H54 (cell line): ENCODE measurements at regions not wholly inside any gene's neighbourhood (a gene's known extent, or its start where the extent isn't known, plus 50 kb on each side); places are given as distances from the start of the nearest gene placed in this dataset.
"Not testable (repeated sequence)": the region's sequence is repeated elsewhere in the genome, so short reads cannot be mapped to it uniquely, and the experiment has no call there.

Experiments used
- DNase-seq: peaks from one replicate; pipeline ENCODE4 v3.0.0; 2011; ENCODE audit warnings: low spot score, mixed read lengths; ENCODE audit not compliant: insufficient read length
- FAIRE-seq: peaks from 3 replicates; lab custom pipeline; 2011; peaks lifted over from hg19 to GRCh38; lab: Jason Lieb, UNC
- POLR2A ChIP-seq: IDR thresholded peaks from 2 replicates; pipeline ENCODE4 v1.6.1; 2011; ENCODE audit warnings: low read depth, mild to moderate bottlenecking, low read length

GRCh38 chr7:8362723-8363369, 70.6 kb upstream of the NXPH1 start:
- DNase-seq: no peak
- no peak for FAIRE-seq
- TF ChIP-seq POLR2A: no peak

- no peak for DNase-seq
- FAIRE-seq: no peak
- no peak for TF ChIP-seq POLR2A
Observed at GRCh38 chr7:8363407-8364015, 69.9 kb upstream of the NXPH1 start.

- DNase-seq: no peak
- peak; percentile 93 for FAIRE-seq
- no peak for TF ChIP-seq POLR2A
Observed at GRCh38 chr7:8365499-8366110, 67.8 kb upstream of the NXPH1 start.

DNA sequence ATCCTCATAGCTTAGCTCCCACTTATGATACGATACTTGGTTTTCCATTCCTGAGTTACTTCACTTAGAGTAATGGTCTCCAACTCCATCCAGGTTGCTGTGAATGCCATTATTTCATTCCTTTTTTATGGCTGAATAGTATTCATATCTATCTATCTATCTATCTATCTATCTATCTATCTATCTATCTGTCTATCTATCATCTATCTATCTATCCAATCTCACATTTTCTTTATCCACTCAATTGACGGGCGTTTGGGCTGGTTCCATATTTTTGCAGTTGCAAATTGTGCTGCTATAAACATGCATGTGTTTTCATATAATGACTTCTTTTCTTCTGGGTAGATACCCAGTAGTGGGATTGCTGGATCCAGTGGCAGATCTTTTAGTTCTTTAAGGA, 65.4 kb upstream of the NXPH1 start:
- DNase-seq, FAIRE-seq: not testable (repeated sequence)

DNA sequence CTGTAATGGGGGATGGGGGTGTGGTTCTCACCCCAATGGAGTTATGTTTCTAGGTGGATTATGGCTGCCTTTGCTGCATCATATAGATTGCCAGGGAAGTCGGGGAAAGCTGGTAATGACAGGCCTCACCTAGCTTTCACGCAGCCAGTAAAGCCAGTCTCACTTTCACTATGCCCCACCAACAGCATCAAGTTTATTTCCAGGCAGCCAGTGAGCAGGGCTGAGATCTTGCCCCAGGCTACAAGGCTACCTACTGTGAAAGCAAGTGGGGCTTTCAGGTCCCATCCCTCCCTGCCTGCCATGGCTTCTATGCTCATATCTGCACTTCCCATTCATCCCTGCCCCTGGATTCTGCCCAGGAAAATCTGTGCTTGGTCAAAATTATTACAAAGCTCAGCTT, 61.7 kb upstream of the NXPH1 start:
- no peak for TF ChIP-seq POLR2A
- DNase-seq (no peak), FAIRE-seq (no peak)

GRCh38 chr7:8373851-8374250, 59.6 kb upstream of the NXPH1 start:
- no peak for TF ChIP-seq POLR2A
- no peak for DNase-seq
- no peak for FAIRE-seq

DNA sequence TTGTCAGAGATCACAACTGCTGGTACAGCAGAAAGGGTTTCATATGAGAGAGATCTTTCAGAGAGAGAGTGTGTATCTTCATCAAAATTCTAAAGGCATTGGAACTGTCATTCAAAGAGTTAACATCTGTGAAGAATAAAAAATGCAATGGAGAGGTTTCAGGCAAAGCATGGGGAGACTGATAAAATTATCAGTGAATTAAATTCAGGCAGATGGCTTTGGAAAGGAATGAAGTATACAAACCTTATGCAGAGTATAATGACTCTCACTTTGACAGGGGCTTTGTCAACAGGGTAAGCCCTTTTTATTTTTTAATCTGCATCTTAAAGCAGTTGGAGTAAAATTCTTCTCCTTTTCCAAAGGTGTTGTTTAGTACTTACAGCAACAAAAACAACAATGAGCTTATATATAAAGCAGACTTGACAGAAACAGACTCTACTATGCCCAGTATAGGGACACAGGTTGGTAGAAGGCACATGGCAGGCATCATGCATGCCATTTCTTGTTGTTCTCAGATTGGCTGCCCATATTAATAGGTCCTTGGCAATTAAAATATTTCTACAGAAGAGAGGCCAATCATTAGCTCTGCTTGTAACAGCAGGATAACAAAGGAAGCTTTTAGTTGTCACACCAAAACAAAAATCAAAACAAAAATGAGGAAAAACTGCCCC, 54.9 kb upstream of the NXPH1 start:
- TF ChIP-seq POLR2A: no peak
- FAIRE-seq (no peak), DNase-seq (no peak)

DNA sequence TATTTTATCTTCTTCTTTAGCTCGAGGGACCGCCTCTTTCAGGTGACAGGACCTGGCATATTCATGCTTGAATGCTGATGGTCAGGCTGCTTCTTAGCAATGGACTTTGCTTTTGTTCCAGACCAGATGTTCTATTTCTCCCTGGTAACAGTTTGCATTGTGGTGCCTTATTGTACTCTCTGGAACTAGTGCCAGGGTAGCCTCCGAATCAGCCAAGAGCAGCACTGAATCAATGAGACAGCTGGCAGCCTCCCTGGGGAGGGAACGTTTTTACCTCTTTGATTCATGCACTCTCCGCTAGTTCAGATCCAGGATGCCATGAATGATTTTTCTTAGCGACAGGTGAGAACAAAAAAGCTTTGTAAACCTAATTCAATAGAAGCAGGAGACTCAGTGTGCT, 54.1 kb upstream of the NXPH1 start:
- DNase-seq (no peak), FAIRE-seq (no peak)
- TF ChIP-seq POLR2A: no peak

DNA sequence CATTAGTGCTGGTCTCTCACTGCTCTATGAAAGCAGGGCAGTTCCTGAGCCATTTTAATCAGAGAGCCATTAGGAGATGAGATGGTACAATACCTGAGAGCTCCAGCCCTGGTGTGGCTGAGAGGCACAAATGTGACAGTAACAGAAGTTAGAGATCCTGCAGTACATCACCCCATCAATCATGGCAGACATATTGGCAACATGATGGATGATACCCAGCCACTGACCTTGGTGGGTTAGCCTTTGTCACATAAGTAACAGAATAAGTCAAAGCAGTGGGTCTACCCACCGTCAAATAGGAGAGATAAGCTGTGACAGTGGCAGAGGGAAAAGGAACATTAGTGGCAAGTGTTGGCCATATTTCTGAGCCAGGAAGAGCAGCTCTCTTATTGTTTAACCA, 53.3 kb upstream of the NXPH1 start:
- DNase-seq (no peak), FAIRE-seq (no peak)
- no peak for TF ChIP-seq POLR2A

DNA sequence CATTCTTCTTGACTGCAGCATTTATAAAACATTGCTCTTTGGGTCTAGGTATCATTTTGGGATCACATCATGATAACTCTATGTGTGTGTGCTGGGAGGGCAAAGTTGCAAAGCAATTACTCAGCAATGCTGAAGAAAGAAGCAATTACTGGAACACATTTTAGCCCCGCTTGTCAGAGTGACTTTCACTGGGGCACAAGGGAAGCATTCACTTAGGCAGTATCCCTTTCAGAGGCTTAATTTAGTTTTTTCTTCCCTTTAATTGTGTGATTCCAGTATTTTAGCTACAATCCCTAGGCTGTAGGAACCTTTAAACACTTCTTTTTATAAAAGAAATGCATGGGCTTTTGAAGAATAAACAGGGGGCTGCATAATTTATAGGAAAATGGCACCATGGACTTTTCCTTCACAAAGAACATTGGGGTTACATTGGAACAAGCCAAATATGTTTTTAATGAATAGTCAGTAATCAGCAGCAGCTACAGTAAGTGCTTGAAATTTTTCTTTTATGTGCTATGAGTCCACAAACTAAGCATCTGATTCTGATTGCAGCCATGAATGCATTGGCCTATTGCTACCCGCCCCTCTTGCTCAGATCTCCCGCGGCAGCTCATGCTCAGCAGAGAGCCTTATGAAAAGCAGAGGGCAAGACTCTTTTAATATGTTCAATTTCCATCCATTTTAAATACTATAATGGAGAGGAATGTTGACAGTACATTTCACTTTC, 51.2 kb upstream of the NXPH1 start:
- FAIRE-seq (no peak), DNase-seq (no peak)
- TF ChIP-seq POLR2A: no peak
